ENCODE measurements at regions not wholly inside any gene's neighbourhood (a gene's known extent, or its start where the extent isn't known, plus 50 kb on each side); places are given as distances from the start of the nearest gene placed in this dataset.
A peak's percentile ranks its signal among the peaks of the same experiment; 100 is the strongest.

DNA sequence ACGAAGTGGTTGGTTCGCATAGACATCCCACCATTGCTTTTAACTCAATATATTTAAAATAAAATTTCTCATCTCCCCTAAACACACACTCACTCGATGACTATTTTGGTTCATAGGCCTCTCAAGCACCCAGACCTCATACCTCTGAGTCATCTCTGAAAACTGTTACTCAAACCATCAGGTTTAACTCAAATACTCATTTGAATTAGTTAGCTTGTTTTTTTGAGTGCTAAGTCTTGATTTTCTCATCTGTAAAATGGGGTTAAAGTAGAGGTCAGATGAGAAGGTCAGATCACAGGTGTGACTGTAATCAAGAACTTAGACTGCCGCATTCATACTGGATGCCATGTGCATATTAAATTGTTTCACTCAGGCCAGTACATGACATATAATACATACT lies 243.9 kb upstream of the TENT5A start:
- in situ Hi-C loops (cut with MboI; ENCODE audit: low pct_unique_long_range_greater_than_20kb, low sequenced_read_pairs, unreplicated experiment) = no loop called here
- DNase-seq (ENCODE audit: low spot score) = peak; percentile 12
- TF ChIP-seq CTCF (IDR thresholded peaks at IDR 0.05; ENCODE audit: extremely low read depth, insufficient read depth, missing control alignments) = no peak

- TF ChIP-seq CTCF (IDR thresholded peaks at IDR 0.05; ENCODE audit: extremely low read depth, insufficient read depth, missing control alignments) = no peak
- no peak for DNase-seq (ENCODE audit: low spot score)
- in situ Hi-C loops (cut with MboI; ENCODE audit: low pct_unique_long_range_greater_than_20kb, low sequenced_read_pairs, unreplicated experiment) = no loop called here
These were observed 243.2 kb upstream of the TENT5A start for GRCh38 chr6:81995548-81996289.

GRCh38 chr6:81988871-81989270 lies 236.4 kb upstream of the TENT5A start:
- in situ Hi-C loops (cut with MboI; ENCODE audit: low pct_unique_long_range_greater_than_20kb, low sequenced_read_pairs, unreplicated experiment) = no loop called here
- TF ChIP-seq CTCF (IDR thresholded peaks at IDR 0.05; ENCODE audit: extremely low read depth, insufficient read depth, missing control alignments) = no peak
- DNase-seq (ENCODE audit: low spot score) = no peak

DNA sequence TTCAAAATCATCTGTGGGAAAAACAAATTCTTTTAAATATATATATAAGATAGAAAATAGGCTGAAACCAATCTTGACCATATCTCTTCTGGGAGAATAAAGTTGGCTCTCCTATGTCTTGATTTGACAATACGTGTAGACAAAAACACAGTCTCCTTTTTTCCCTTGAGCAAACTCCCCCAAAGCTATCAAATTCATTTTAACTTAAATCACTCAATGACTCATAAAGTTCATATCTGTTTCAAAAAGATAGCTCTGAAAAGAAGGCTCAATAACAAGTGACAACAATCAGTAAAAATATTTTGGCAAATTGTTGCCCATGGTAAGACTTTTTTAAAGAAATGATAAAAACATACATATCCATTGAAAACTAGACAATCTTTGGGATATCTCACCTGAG lies 236.0 kb upstream of the TENT5A start:
- TF ChIP-seq CTCF (IDR thresholded peaks at IDR 0.05; ENCODE audit: extremely low read depth, insufficient read depth, missing control alignments) = no peak
- no peak for DNase-seq (ENCODE audit: low spot score)
- in situ Hi-C loops (cut with MboI; ENCODE audit: low pct_unique_long_range_greater_than_20kb, low sequenced_read_pairs, unreplicated experiment) = no loop called here

DNA sequence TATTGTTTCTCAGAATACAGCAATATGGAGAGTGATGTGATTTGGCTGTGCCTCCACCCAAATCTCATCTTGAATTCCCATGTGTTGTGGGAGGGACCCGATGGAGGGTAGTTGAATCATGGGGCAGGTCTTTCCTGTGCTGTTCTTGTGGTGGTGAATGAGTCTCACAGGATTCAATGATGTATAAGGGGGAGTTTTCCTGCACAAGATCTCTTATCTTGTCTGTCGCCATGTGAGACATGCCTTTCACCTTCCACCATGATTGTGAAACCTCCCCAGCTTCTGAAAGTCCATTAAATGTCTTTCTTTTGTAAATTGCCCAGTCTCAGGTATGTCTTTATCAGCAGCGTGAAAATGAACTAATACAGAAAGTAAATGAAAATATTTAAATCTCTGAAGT lies 234.8 kb upstream of the TENT5A start:
- no peak for DNase-seq (ENCODE audit: low spot score)
- TF ChIP-seq CTCF (IDR thresholded peaks at IDR 0.05; ENCODE audit: extremely low read depth, insufficient read depth, missing control alignments) = no peak
- in situ Hi-C loops (cut with MboI; ENCODE audit: low pct_unique_long_range_greater_than_20kb, low sequenced_read_pairs, unreplicated experiment) = no loop called here

- TF ChIP-seq CTCF (IDR thresholded peaks at IDR 0.05; ENCODE audit: extremely low read depth, insufficient read depth, missing control alignments) = no peak
- in situ Hi-C loops (cut with MboI; ENCODE audit: low pct_unique_long_range_greater_than_20kb, low sequenced_read_pairs, unreplicated experiment) = no loop called here
- DNase-seq (ENCODE audit: low spot score) = no peak
These were observed 232.7 kb upstream of the TENT5A start for GRCh38 chr6:81985191-81985590.
